SU-DHL-6 (cell line): ENCODE measurements at regions not wholly inside any gene's neighbourhood (a gene's known extent, or its start where the extent isn't known, plus 50 kb on each side); places are given as distances from the start of the nearest gene placed in this dataset.

Source experiments
- CTCF ChIP-seq: fragments of 200-600 bp; sonication (generic); IDR thresholded peaks from one replicate; pipeline ENCODE4 v1.5.1; 2017; ENCODE audit warnings: antibody characterized with exemption, mild to moderate bottlenecking, low read length, moderate library complexity; ENCODE audit not compliant: insufficient read depth, poor library complexity, severe bottlenecking
- EZH2phosphoT487 ChIP-seq: fragments of 200-600 bp; sonication (generic), shearing (Covaris generic); conservative IDR thresholded peaks from 2 replicates; pipeline ENCODE4 v1.6.1; 2018; ENCODE audit warnings: mild to moderate bottlenecking, antibody characterized with exemption, low read length, moderate library complexity, mixed read lengths

GRCh38 chr5:98482321-98483300 lies 290.9 kb upstream of the RGMB start:
- TF ChIP-seq CTCF, result no peak
- TF ChIP-seq EZH2phosphoT487, result no peak
